ENCODE measurements at regions not wholly inside any gene's neighbourhood (a gene's known extent, or its start where the extent isn't known, plus 50 kb on each side); places are given as distances from the start of the nearest gene placed in this dataset.

- Mint-ChIP-seq H3K4me1 (no peaks in the 10 kb centered on the region), H3K27ac (no peak overlapping the region), H3K4me3 (no peak overlapping the region), H3K9me3 (no peaks in the 10 kb centered on the region; the same call in 1 of the 2 replicates), H3K36me3 (no peaks in the 10 kb centered on the region), H3K27me3 (ENCODE audit: low read depth) (no peaks in the 10 kb centered on the region)
- ChIA-PET POLR2A (no interaction called here), CTCF (interaction anchor here (1.3 kb wide), 1 partner anchor 511 kb away, joined by 3 read pairs; no protein-coding TSS in a partner anchor)
- TF ChIP-seq TEAD4 (CRISPR knock-in tag; IDR thresholded peaks at IDR 0.05) (no peak), ZBTB21 (CRISPR knock-in tag; IDR thresholded peaks at IDR 0.05; ENCODE audit: borderline replicate concordance) (no peak), USF2 (CRISPR knock-in tag; IDR thresholded peaks at IDR 0.05) (no peak)
- TF ChIP-seq, protein P1, sequence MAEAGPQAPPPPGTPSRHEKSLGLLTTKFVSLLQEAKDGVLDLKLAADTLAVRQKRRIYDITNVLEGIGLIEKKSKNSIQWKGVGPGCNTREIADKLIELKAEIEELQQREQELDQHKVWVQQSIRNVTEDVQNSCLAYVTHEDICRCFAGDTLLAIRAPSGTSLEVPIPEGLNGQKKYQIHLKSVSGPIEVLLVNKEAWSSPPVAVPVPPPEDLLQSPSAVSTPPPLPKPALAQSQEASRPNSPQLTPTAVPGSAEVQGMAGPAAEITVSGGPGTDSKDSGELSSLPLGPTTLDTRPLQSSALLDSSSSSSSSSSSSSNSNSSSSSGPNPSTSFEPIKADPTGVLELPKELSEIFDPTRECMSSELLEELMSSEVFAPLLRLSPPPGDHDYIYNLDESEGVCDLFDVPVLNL (CRISPR knock-in tag; IDR thresholded peaks at IDR 0.05; ENCODE audit: borderline replicate concordance, low read depth) = no peak
- ATAC-seq = no peak
- no peak for DNase-seq (ENCODE audit: low spot score)
Measured at GRCh38 chr5:174953871-174954270, 229.5 kb downstream of the MSX2 start.

- H3K36me3 Mint-ChIP-seq = no peaks in the 10 kb centered on the region
- ATAC-seq (peak; percentile 94), DNase-seq (ENCODE audit: low spot score) (peak; percentile 66)
- CTCF ChIA-PET = interaction anchor here (0.5 to 2.1 kb wide), 12 partner anchors 9 to 515 kb away, joined by 3 to 10 read pairs (median 4); partner anchors contain the start of gene DRD1
- TF ChIP-seq GABPB1 (CRISPR knock-in tag; IDR thresholded peaks at IDR 0.05) (no peak), ATF3 (CRISPR knock-in tag; conservative IDR thresholded peaks at IDR 0.05) (no peak), JUN (CRISPR knock-in tag; IDR thresholded peaks at IDR 0.05) (no peak), E2F1 (CRISPR knock-in tag; IDR thresholded peaks at IDR 0.05) (no peak), HMGA2 (CRISPR knock-in tag; IDR thresholded peaks at IDR 0.05) (no peak), PRRX2 (CRISPR knock-in tag; IDR thresholded peaks at IDR 0.05) (no peak)
- TF ChIP-seq, protein P2, sequence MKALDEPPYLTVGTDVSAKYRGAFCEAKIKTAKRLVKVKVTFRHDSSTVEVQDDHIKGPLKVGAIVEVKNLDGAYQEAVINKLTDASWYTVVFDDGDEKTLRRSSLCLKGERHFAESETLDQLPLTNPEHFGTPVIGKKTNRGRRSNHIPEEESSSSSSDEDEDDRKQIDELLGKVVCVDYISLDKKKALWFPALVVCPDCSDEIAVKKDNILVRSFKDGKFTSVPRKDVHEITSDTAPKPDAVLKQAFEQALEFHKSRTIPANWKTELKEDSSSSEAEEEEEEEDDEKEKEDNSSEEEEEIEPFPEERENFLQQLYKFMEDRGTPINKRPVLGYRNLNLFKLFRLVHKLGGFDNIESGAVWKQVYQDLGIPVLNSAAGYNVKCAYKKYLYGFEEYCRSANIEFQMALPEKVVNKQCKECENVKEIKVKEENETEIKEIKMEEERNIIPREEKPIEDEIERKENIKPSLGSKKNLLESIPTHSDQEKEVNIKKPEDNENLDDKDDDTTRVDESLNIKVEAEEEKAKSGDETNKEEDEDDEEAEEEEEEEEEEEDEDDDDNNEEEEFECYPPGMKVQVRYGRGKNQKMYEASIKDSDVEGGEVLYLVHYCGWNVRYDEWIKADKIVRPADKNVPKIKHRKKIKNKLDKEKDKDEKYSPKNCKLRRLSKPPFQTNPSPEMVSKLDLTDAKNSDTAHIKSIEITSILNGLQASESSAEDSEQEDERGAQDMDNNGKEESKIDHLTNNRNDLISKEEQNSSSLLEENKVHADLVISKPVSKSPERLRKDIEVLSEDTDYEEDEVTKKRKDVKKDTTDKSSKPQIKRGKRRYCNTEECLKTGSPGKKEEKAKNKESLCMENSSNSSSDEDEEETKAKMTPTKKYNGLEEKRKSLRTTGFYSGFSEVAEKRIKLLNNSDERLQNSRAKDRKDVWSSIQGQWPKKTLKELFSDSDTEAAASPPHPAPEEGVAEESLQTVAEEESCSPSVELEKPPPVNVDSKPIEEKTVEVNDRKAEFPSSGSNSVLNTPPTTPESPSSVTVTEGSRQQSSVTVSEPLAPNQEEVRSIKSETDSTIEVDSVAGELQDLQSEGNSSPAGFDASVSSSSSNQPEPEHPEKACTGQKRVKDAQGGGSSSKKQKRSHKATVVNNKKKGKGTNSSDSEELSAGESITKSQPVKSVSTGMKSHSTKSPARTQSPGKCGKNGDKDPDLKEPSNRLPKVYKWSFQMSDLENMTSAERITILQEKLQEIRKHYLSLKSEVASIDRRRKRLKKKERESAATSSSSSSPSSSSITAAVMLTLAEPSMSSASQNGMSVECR (CRISPR knock-in tag; IDR thresholded peaks at IDR 0.05; ENCODE audit: borderline replicate concordance) = no peak
- TF ChIP-seq, protein P3, sequence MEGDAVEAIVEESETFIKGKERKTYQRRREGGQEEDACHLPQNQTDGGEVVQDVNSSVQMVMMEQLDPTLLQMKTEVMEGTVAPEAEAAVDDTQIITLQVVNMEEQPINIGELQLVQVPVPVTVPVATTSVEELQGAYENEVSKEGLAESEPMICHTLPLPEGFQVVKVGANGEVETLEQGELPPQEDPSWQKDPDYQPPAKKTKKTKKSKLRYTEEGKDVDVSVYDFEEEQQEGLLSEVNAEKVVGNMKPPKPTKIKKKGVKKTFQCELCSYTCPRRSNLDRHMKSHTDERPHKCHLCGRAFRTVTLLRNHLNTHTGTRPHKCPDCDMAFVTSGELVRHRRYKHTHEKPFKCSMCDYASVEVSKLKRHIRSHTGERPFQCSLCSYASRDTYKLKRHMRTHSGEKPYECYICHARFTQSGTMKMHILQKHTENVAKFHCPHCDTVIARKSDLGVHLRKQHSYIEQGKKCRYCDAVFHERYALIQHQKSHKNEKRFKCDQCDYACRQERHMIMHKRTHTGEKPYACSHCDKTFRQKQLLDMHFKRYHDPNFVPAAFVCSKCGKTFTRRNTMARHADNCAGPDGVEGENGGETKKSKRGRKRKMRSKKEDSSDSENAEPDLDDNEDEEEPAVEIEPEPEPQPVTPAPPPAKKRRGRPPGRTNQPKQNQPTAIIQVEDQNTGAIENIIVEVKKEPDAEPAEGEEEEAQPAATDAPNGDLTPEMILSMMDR (IDR thresholded peaks at IDR 0.05) = peak; percentile 91
- H3K27me3 Mint-ChIP-seq (ENCODE audit: low read depth) = no peaks in the 10 kb centered on the region
- H3K4me3 Mint-ChIP-seq = no peak overlapping the region
- POLR2A ChIA-PET = no interaction called here
- H3K4me1 Mint-ChIP-seq = no peaks in the 10 kb centered on the region
- no peak overlapping the region for H3K27ac Mint-ChIP-seq
- H3K9me3 Mint-ChIP-seq = no peaks in the 10 kb centered on the region
Measured at GRCh38 chr5:174951151-174951780, 226.9 kb downstream of the MSX2 start.

Data from WTC11 (cell line).